Breast epithelium (tissue), 4 donors: ENCODE measurements at regions not wholly inside any gene's neighbourhood (a gene's known extent, or its start where the extent isn't known, plus 50 kb on each side); places are given as distances from the start of the nearest gene placed in this dataset.

Experiments used
- DNase-seq, 2 donors: peaks; one replicate each; pipeline ENCODE4 v3.0.0-alpha.2; 2019; ENCODE audit warnings: low spot score in 2 of 2
- H3K27ac ChIP-seq, 2 donors: fragments of 200-600 bp; sonication (generic) in 1 of 2; one replicate each; pipeline ENCODE4 v1.5.1; 2016 to 2019; ENCODE audit warnings: mild to moderate bottlenecking in 1 of 2
- H3K27me3 ChIP-seq, 2 donors: fragments of 200-600 bp; sonication (generic) in 1 of 2; one replicate each; pipeline versions ENCODE4 v1.5.1 to v1.6.0; 2017 to 2019; ENCODE audit warnings: control low read depth in 1 of 2, mild to moderate bottlenecking in 1 of 2
- H3K36me3 ChIP-seq: fragments of 200-600 bp; one replicate; pipeline ENCODE4 v1.5.1; 2019
- H3K4me1 ChIP-seq, 2 donors: fragments of 200-600 bp; sonication (generic); one replicate each; pipeline ENCODE4 v1.5.1; 2016 to 2019; ENCODE audit warnings: control low read depth in 1 of 2
- H3K4me3 ChIP-seq, 3 donors: fragments of 200-600 bp; sonication (generic); 1 replicate in 2 of 3; 2 replicates in 1 of 3; pipeline ENCODE4 v1.5.1; 2016 to 2019; ENCODE audit warnings: mild to moderate bottlenecking in 3 of 3, moderate library complexity in 2 of 3
- H3K9me3 ChIP-seq, 2 donors: fragments of 200-600 bp; sonication (generic) in 1 of 2; one replicate each; pipeline ENCODE4 v1.5.1; 2016 to 2019; ENCODE audit warnings: control low read depth in 1 of 2
- POLR2A ChIP-seq: fragments of 450-650 bp; IDR thresholded peaks from one replicate; pipeline ENCODE4 v1.6.1; 2016; ENCODE audit warnings: antibody characterized with exemption, mild to moderate bottlenecking, moderate library complexity
- POLR2AphosphoS5 ChIP-seq, 3 donors: sonication (generic); formaldehyde crosslinking; IDR thresholded peaks; one replicate each; pipeline ENCODE4 v1.6.1; 2017; ENCODE audit warnings: antibody characterized with exemption in 3 of 3
- intact Hi-C: fragments of 100-400 bp; cut with DNase I; formaldehyde crosslinking; loops from one replicate; pipeline ENCODE4 v1.15.1; 2023; ENCODE audit warnings: low total_unique reads
- TF ChIP-seq, protein P1 (sequence below), 3 donors: fragments of 450-650 bp; IDR thresholded peaks; one replicate each; pipeline ENCODE4 v1.5.1; 2016 to 2017; ENCODE audit warnings: antibody characterized with exemption in 3 of 3, mild to moderate bottlenecking in 3 of 3, moderate library complexity in 3 of 3

GRCh38 chr3:181998828-181999227 lies 287.1 kb downstream of the SOX2 start:
- intact Hi-C loops, result no loop called here
- DNase-seq, result no peak
- Histone ChIP-seq H3K27me3 (no peaks in the 10 kb centered on the region), H3K36me3 (no peaks in the 10 kb centered on the region), H3K27ac (no peak overlapping the region), H3K9me3 (peaks cover 0 to 6% of the 10 kb centered on the region in 2 donors), H3K4me1 (no peaks in the 10 kb centered on the region), H3K4me3 (no peak overlapping the region)
- TF ChIP-seq, protein P1, sequence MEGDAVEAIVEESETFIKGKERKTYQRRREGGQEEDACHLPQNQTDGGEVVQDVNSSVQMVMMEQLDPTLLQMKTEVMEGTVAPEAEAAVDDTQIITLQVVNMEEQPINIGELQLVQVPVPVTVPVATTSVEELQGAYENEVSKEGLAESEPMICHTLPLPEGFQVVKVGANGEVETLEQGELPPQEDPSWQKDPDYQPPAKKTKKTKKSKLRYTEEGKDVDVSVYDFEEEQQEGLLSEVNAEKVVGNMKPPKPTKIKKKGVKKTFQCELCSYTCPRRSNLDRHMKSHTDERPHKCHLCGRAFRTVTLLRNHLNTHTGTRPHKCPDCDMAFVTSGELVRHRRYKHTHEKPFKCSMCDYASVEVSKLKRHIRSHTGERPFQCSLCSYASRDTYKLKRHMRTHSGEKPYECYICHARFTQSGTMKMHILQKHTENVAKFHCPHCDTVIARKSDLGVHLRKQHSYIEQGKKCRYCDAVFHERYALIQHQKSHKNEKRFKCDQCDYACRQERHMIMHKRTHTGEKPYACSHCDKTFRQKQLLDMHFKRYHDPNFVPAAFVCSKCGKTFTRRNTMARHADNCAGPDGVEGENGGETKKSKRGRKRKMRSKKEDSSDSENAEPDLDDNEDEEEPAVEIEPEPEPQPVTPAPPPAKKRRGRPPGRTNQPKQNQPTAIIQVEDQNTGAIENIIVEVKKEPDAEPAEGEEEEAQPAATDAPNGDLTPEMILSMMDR (IDR thresholded peaks at IDR 0.05), result no peak
- no peak for TF ChIP-seq POLR2A
- TF ChIP-seq POLR2AphosphoS5 (IDR thresholded peaks at IDR 0.05), result no peak

DNA sequence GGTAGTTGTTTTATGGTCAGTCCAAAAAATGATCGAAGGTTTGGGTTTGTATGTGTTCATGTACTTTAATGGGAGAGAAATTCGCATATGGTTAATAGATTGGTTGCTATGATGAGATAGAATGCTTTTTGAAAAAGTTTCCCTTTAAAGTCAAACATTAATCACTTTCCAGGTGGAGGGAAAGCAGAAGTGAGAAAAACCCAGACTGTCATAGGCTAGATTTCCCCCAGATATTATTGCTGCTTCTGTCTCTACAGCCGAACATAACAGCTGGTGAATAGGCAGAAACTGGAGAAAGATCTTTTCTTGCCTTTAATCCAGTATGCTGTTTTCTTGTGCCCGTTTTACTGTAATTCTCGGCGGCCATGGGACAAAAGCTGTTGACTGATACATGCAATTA lies 287.6 kb downstream of the SOX2 start:
- no peaks in the 10 kb centered on the region for H3K27me3 ChIP-seq
- peaks cover 0 to 1% of the 10 kb centered on the region in 2 donors for H3K9me3 ChIP-seq
- no peak overlapping the region for H3K4me3 ChIP-seq
- H3K27ac ChIP-seq, result no peak overlapping the region
- no peaks in the 10 kb centered on the region for H3K36me3 ChIP-seq
- intact Hi-C loops, result no loop called here
- no peaks in the 10 kb centered on the region for H3K4me1 ChIP-seq
- no peak for DNase-seq
- no peak for TF ChIP-seq POLR2AphosphoS5 (IDR thresholded peaks at IDR 0.05)
- TF ChIP-seq POLR2A, result no peak
- TF ChIP-seq, protein P1 (IDR thresholded peaks at IDR 0.05), result no peak

- Histone ChIP-seq H3K9me3 (no peaks in the 10 kb centered on the region), H3K27me3 (no peaks in the 10 kb centered on the region), H3K36me3 (no peaks in the 10 kb centered on the region), H3K4me3 (no peak overlapping the region), H3K27ac (no peak overlapping the region), H3K4me1 (no peaks in the 10 kb centered on the region)
- no peak for DNase-seq
- intact Hi-C loops, result no loop called here
- TF ChIP-seq POLR2A (no peak), POLR2AphosphoS5 (IDR thresholded peaks at IDR 0.05) (no peak)
- TF ChIP-seq, protein P1 (IDR thresholded peaks at IDR 0.05), result no peak
Observed at GRCh38 chr3:182000447-182000846, 288.7 kb downstream of the SOX2 start.

DNA sequence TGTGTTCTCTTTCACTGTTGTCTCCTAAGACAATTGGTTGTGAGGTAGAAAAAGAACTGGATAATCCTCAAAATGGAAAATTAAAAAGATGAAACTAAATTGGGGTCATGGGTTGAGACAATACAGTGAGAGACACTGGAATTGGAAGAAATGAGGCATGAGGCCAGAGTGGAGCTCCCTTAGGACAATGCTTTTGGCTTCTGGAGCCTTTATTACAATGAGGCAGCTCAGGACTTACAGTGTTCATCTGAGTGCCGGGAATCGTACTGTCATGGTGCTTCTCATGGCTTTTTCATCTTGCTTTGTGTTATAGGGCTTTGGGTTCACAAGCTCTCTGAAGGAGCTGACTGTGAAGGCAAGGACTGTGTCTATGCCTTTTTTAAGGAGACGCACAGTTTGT lies 293.5 kb downstream of the SOX2 start:
- DNase-seq, result no peak
- Histone ChIP-seq H3K4me3 (no peak overlapping the region), H3K4me1 (no peaks in the 10 kb centered on the region), H3K36me3 (no peaks in the 10 kb centered on the region), H3K27ac (no peak overlapping the region), H3K27me3 (no peaks in the 10 kb centered on the region), H3K9me3 (no peaks in the 10 kb centered on the region)
- TF ChIP-seq, protein P1 (IDR thresholded peaks at IDR 0.05), result no peak
- intact Hi-C loops, result no loop called here

- Histone ChIP-seq H3K9me3 (no peaks in the 10 kb centered on the region), H3K36me3 (no peaks in the 10 kb centered on the region), H3K4me1 (no peaks in the 10 kb centered on the region), H3K27ac (no peak overlapping the region), H3K27me3 (no peaks in the 10 kb centered on the region), H3K4me3 (no peak overlapping the region)
- TF ChIP-seq, protein P1 (IDR thresholded peaks at IDR 0.05), result no peak
- no peak for TF ChIP-seq POLR2A
- TF ChIP-seq POLR2AphosphoS5 (IDR thresholded peaks at IDR 0.05), result no peak
- intact Hi-C loops, result no loop called here
- DNase-seq, result no peak
Observed at GRCh38 chr3:182005701-182006100, 294.0 kb downstream of the SOX2 start.
